Right kidney (tissue), 1 donor: ENCODE measurements at regions not wholly inside any gene's neighbourhood (a gene's known extent, or its start where the extent isn't known, plus 50 kb on each side); places are given as distances from the start of the nearest gene placed in this dataset.
"Not testable (repeated sequence)": the region's sequence is repeated elsewhere in the genome, so short reads cannot be mapped to it uniquely, and the experiment has no call there.

Source experiments
- DNase-seq: peaks from one replicate; pipeline ENCODE4 v3.0.0-alpha.2; 2016

DNA sequence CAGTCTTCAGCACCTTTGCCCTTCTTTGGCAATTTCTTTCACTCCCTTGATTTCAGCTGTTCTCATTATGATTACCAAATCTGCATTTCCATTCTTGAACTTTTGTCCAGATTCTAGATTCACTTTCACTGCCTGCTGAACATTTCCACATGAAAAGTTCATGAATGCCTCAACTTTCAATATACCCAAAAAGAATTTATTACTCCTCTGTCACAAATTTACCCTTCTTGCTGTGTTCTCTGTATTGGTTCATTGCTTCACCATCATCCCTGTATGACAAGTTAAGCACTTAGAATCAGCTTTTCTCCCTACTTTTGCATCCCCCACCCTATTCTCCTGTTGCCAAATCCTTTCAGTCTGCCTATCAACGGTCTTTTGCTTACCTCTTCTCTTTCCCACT lies 112.6 kb upstream of the PKN2 start:
- DNase-seq: no peak

DNA sequence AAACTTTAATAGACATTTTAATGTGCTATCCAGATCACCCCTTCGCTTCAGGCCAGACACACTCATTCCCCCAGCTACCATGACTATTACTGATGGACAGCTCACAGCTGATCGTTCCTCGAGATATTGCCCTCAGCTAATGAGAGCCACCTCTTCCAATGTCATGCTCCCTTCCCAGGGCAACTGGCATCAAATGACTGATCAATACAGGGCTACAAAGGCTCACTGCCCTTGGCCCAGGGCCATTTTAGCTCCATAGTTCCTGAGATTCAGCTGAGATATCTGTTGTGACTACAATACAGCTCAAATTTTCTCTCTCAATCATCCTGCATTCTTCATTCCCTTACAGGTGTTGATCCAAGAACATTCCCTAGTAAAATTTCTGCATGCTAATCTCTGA lies 104.5 kb upstream of the PKN2 start:
- no peak for DNase-seq

DNA sequence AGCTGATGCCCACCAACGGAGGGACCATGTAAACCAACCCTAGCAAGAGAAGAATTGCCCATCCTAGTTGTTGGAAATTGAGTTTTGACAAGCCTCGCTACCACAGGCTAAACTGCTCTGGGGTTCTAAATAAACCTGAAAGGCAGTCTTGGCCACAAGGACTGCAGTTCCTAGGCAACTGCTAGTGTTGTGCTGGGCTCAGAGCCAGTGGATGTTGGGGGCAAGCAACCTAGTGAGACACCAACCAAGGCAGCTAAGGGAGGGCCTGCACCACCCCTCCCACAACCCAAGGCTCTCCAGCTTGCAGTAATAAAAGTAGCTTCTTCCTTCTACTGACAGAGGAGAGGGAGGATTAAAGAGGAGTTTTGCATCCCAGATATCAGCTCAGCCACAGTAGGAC lies 102.4 kb upstream of the PKN2 start:
- DNase-seq: no peak

DNA sequence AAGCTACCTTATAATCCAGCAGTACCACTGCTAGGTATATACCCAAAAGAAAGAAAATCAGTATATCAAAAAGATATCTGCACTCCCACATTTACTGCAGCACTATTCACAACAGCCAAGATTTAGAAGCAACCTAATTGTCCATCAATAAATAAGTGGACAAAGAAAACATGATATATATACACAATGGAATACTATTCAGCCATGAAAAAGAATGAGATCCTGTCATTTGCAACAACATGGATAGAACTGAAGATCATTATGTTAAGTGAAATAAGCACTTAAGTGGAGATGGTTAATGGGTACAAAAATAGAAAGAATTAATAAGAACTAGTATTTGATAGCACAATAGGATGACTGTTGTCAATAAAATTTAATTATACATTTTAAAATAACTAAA lies 90.7 kb upstream of the PKN2 start:
- no peak for DNase-seq

DNA sequence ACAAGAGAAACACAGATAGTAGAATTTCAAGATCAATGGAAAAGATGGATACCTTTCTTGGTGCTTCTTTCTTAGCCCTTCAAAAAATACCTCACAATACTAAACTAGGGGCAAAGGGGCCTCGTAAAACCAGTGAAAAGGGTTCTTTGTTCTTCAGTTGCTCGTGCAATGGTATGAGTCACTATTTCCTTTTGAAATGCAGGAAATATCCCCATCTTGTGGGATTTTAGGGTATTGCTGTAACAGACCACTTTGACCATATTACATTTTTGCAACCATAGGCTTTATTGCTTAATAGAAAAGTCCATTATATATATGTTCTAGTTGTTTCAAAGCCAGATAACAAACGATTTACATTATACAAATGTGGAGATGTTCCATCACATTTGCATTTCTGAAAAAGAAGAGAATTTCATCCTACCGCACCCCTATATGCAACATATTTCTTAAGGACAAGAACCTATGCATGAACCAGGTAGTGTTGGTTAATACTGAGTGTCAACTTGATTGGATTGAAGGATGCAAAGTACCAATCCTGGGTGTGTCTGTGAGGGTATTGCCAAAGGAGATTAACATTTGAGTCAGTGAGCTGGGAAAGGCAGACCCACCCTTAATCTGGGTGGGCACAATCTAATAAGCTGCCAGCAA lies 88.6 kb upstream of the PKN2 start:
- DNase-seq: no peak

DNA sequence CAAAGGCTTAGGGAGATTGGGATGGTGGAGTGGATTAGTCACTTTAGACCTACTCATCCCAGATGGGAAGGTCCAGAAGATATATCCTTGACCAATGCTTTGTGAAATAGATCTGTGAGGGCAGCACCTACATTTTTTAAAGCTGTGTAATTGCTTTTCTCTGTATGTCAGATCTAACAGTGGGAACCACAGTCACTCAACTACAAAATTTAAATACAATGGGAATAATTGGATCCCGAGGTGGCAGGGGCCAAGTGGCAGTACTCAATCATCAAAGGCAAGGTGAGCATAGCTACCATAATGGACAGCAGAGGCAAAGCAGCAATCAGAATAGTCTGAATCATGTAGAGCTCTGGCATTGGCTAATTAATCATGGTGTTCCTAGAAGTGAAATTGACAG lies 86.1 kb upstream of the PKN2 start:
- DNase-seq: not testable (repeated sequence)

DNA sequence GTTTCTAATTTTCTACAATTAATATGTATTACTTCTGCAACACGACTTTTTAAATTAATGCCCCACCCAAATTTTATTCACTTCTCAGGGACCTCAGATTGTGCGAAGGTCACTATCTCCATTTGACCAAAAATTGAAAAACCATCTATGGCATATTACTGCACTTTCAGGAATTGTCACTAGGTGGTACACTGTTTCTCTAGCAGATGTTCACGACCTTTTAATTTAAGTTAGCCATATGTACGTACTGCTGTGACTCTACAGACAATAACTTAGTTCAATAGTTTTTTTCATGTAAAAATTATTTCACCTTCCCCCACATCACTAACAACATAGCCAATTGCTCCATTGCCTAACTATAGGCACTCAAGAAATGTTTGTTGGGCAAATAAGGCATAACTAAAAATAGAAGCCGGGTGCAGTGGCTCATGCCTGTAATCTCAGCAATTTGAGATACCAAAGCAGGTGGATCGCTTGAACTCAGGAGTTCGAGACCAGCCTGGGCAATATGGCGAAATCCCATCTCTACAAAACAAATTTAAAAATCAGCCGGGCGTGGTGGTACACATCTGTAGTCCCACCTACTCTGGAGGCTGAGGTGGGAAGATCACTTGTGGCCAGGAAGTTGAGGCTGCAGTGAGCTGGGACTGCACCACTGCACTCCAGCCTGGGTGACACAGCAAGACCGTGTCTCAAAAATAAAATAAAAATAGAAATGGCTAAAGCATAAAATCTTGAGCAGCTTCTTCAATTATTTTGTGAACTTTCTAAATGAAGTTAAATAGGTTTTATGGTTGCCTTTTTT lies 75.7 kb upstream of the PKN2 start:
- DNase-seq: no peak

DNA sequence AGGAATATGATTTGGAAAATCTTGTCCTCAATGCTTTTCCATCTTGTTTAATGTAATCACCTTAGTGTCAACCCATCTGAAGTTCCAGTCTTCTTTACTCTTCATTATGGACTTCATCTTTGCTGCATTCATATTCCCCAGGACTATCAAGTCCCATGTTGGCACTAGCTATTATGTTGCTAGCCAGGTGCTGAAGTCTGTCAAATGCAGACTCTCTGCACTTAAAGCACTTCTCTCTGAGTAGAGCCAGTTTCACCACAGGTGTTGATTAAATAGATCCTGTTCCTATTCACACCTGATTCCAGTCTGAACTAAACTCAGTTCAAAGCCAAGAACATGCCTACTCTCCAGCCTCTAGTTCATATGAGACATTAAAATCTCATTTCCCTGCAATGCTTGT lies 75.0 kb upstream of the PKN2 start:
- no peak for DNase-seq

DNA sequence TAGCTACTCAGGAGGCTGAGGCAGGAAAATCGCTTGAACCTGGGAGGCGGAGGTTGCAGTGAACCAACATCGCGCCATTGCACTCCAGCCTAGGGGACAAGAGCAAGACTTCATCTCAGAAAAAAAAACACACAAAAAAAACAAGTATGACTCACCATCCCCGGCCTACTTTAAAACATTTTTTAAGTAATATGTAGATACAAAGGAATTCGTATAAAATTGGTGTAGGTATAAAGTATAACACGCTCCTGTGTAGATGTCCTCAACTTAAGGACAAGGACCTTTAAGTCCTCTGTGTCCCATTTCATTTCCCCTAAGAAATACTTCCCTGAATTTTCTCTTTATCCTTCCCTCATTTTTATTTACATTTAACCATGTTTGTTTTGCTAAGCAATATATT lies 73.4 kb upstream of the PKN2 start:
- no peak for DNase-seq

DNA sequence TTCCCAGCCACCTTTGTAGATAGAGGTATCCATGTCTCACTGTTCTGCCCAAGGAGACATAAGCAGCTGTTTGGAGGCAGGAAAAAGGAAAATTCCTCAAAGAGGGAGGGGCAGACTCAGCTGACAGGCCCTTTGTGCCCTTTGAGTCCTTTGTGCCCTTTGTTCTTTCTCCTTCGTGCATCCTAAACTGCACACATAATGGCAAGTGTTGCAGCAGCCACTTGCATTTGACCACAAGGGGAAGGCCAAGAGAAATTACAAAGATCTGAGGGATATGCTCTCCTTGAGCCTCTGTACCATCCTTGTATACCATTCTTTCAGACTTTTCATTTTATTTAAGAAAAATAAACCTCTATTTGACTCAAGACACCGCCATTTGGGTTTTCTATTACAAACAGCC lies 71.8 kb upstream of the PKN2 start:
- DNase-seq: no peak

DNA sequence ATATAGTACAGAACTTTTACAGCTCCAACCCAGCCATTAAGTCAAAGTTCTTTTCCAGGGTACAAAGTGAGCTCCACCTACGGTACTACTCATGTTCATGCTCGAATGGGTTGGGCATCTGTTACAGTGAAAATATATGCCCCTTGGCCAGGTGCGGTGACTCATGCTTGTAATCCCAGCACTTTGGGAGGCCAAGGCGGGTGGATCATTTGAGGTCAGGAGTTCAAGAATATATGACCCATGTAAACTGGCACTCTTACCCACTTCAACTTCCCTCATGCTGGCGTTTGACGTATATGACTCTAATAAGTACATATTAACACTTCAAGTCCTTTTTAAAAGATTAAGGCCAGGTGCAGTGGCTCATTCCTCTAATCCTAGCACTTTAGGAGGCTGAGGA lies 71.3 kb upstream of the PKN2 start:
- DNase-seq: no peak

DNA sequence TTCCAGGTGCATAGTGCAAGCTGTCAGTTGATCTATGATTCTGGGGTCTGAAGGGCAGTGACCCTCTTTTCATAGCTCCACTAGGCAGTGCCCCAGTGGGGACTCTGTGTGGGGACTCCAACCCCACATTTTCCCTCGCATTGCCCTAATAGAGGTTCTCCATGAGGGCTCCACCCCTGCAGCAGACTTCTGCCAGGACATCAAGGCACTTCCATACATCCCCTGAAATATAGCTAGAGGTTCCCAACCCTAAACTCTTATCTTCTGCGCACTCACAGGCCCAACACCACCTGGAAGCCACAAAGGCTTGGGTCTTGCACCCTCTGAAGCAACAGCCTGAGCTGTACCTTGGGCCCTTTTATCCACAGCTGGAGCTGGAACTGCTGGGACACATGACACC lies 65.7 kb upstream of the PKN2 start:
- DNase-seq: no peak

DNA sequence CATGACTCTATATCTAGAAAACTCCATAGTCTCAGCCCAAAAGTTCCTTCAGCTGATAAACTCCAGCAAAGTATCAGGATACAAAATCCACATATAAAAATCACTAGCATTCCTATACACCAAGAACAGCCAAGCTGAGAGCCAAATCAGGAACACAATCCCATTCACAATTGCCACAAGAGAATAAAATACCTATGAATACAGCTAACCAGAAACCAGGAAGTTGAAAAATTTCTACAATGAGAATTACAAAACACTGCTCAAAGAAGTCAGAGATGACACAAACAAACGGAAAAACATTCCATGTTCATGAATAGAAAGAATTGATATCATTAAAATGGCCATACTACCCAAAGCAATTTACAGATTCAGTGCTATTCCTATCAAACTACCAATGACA lies 61.0 kb upstream of the PKN2 start:
- not testable (repeated sequence) for DNase-seq
